ENCODE measurements at regions not wholly inside any gene's neighbourhood (a gene's known extent, or its start where the extent isn't known, plus 50 kb on each side); places are given as distances from the start of the nearest gene placed in this dataset.

DNA sequence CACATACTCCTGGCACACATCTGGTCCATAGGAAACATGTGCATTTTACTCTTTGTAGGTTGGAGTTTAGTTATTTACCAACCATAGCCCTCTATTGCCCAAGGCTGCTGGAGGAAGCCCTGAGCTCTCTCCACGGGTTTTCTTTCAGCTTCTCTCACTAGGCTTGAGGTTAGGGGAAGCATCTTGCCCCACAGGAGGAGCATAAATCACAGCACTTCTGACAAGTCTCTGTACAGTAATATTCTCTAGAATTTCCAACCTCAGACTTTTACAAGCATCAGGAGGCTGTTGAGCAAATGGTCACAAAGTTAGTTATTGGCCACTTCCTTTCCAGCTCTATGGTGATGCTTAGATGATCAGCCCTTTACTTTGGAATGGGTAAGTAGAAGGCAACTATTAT lies 122.9 kb upstream of the GLI3 start:
- Mint-ChIP-seq H3K27ac (no peak overlapping the region), H3K27me3 (ENCODE audit: low read depth) (no peaks in the 10 kb centered on the region), H3K9me3 (peaks cover 10% of the 10 kb centered on the region), H3K4me3 (no peak overlapping the region), H3K4me1 (ENCODE audit: low read depth) (no peaks in the 10 kb centered on the region), H3K36me3 (ENCODE audit: low read depth) (no peaks in the 10 kb centered on the region)
- CTCF ChIA-PET = no interaction called here
- intact Hi-C loops (cut with micrococcal nuclease) = no loop called here
- no peak for DNase-seq

DNA sequence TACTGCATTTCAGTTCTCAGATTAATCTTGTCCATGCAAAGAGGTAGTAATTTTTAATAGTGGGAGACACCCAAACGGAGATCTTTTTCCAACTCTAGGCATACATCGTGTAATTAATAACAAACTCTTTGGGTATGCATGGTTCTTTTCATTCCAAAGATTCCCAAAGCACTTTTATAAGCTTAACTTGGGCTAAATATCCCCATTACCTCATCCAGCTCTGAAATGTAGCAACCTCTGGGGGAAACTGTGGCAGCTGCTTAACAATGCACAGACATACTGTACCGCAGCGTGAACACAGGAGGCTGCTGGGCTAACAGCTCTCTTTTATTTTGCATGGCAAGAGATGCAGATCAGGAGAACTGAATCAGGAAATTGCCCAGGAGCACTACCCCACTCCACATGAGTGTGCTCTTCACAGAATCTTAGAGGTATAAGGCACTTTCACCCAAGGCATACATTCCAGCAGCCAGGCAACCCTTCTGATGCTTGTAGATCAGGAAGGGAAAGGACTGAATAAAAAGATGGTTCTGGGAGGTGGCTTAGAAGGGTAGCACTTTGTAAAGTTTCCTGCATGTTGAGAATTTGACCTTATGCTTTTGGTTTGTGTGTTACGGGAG lies 114.4 kb upstream of the GLI3 start:
- CTCF ChIA-PET = interaction anchor here (1.4 kb wide), 1 partner anchor 408 kb away, joined by 4 read pairs; no protein-coding TSS in a partner anchor
- Mint-ChIP-seq H3K9me3 (peaks cover 4% of the 10 kb centered on the region), H3K27ac (no peak overlapping the region), H3K36me3 (ENCODE audit: low read depth) (no peaks in the 10 kb centered on the region), H3K4me3 (no peak overlapping the region), H3K4me1 (ENCODE audit: low read depth) (no peaks in the 10 kb centered on the region), H3K27me3 (ENCODE audit: low read depth) (peaks cover 4% of the 10 kb centered on the region)
- intact Hi-C loops (cut with micrococcal nuclease) = no loop called here
- DNase-seq = no peak

GRCh38 chr7:42350801-42351200 lies 113.8 kb upstream of the GLI3 start:
- Mint-ChIP-seq H3K4me3 (no peak overlapping the region), H3K27me3 (ENCODE audit: low read depth) (peaks cover 4% of the 10 kb centered on the region), H3K4me1 (ENCODE audit: low read depth) (no peaks in the 10 kb centered on the region), H3K36me3 (ENCODE audit: low read depth) (no peaks in the 10 kb centered on the region), H3K27ac (no peak overlapping the region), H3K9me3 (peaks cover 4% of the 10 kb centered on the region)
- CTCF ChIA-PET = interaction anchor here (1.4 kb wide), 1 partner anchor 407 kb away, joined by 4 read pairs; no protein-coding TSS in a partner anchor
- intact Hi-C loops (cut with micrococcal nuclease) = no loop called here
- DNase-seq = no peak

- peaks cover 4% of the 10 kb centered on the region for H3K27me3 Mint-ChIP-seq (ENCODE audit: low read depth)
- CTCF ChIA-PET = no interaction called here
- no peaks in the 10 kb centered on the region for H3K36me3 Mint-ChIP-seq (ENCODE audit: low read depth)
- no peak overlapping the region for H3K27ac Mint-ChIP-seq
- no peaks in the 10 kb centered on the region for H3K4me1 Mint-ChIP-seq (ENCODE audit: low read depth)
- peaks cover 4% of the 10 kb centered on the region for H3K9me3 Mint-ChIP-seq
- no peak for DNase-seq
- H3K4me3 Mint-ChIP-seq = no peak overlapping the region
- intact Hi-C loops (cut with micrococcal nuclease) = no loop called here
Observed at GRCh38 chr7:42348631-42349030, 111.6 kb upstream of the GLI3 start.

- H3K27me3 Mint-ChIP-seq (ENCODE audit: low read depth) = peaks cover 4% of the 10 kb centered on the region
- no peak for DNase-seq
- H3K36me3 Mint-ChIP-seq (ENCODE audit: low read depth) = no peaks in the 10 kb centered on the region
- CTCF ChIA-PET = no interaction called here
- intact Hi-C loops (cut with micrococcal nuclease) = no loop called here
- H3K4me3 Mint-ChIP-seq = no peak overlapping the region
- no peak overlapping the region for H3K27ac Mint-ChIP-seq
- no peaks in the 10 kb centered on the region for H3K4me1 Mint-ChIP-seq (ENCODE audit: low read depth)
- peaks cover 4% of the 10 kb centered on the region for H3K9me3 Mint-ChIP-seq
Observed at GRCh38 chr7:42348071-42348470, 111.1 kb upstream of the GLI3 start.

DNA sequence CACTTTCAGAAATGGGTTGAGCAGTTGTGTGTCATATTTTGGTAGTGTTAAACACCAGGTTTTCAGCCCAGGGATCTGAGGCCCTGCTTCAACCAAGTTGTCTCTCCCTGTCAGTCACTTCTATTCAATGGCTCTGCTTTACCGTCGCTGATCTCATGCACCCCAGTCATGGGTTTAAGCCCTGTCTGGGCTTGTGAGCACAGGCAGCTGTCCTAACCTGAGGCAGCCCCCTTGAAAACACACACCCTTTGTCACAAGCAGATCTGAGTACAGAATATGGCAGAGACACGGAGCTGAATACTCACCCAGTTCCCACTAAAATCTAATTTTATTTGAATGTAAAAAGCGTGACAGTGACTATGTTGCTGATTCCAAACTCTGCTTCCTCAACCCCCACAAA lies 110.6 kb upstream of the GLI3 start:
- Mint-ChIP-seq H3K36me3 (ENCODE audit: low read depth) (no peaks in the 10 kb centered on the region), H3K4me1 (ENCODE audit: low read depth) (no peaks in the 10 kb centered on the region), H3K27me3 (ENCODE audit: low read depth) (peaks cover 4% of the 10 kb centered on the region), H3K27ac (no peak overlapping the region), H3K4me3 (no peak overlapping the region), H3K9me3 (peaks cover 4% of the 10 kb centered on the region)
- intact Hi-C loops (cut with micrococcal nuclease) = no loop called here
- CTCF ChIA-PET = no interaction called here
- DNase-seq = no peak

GRCh38 chr7:42345478-42346299 lies 108.7 kb upstream of the GLI3 start:
- DNase-seq = no peak
- intact Hi-C loops (cut with micrococcal nuclease) = no loop called here
- Mint-ChIP-seq H3K36me3 (ENCODE audit: low read depth) (no peaks in the 10 kb centered on the region), H3K4me1 (ENCODE audit: low read depth) (no peaks in the 10 kb centered on the region), H3K9me3 (no peaks in the 10 kb centered on the region), H3K4me3 (no peak overlapping the region), H3K27me3 (ENCODE audit: low read depth) (no peaks in the 10 kb centered on the region), H3K27ac (no peak overlapping the region)
- CTCF ChIA-PET = interaction anchor here (0.9 kb wide), 1 partner anchor 13 kb away, joined by 3 read pairs; no protein-coding TSS in a partner anchor

- no peak for DNase-seq
- intact Hi-C loops (cut with micrococcal nuclease) = no loop called here
- Mint-ChIP-seq H3K27me3 (ENCODE audit: low read depth) (no peaks in the 10 kb centered on the region), H3K4me3 (no peak overlapping the region), H3K4me1 (ENCODE audit: low read depth) (no peaks in the 10 kb centered on the region), H3K9me3 (no peaks in the 10 kb centered on the region), H3K27ac (no peak overlapping the region), H3K36me3 (ENCODE audit: low read depth) (no peaks in the 10 kb centered on the region)
- CTCF ChIA-PET = no interaction called here
Observed at GRCh38 chr7:42344198-42344755, 107.3 kb upstream of the GLI3 start.

DNA sequence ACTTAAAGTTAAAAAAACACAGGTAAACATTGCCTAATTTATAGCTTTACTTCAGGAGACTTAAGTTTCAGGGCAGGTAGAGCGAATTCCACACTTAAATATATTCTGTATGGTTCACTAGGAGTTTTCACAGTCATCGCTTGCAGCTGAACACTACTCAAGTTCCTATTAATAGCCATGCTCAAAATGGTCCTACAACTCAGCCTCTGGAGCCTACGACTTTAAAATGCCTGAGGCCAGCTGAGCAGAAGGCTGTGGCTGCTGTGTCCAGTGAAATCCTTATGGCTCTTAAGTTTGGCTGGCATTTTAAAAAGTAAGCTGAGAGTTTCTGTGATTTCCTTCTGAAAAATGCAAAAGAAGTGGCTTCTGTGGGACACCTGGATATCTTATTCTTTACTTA lies 105.4 kb upstream of the GLI3 start:
- no peaks in the 10 kb centered on the region for H3K36me3 Mint-ChIP-seq (ENCODE audit: low read depth)
- CTCF ChIA-PET = no interaction called here

GRCh38 chr7:42340436-42340835 lies 103.4 kb upstream of the GLI3 start:
- Mint-ChIP-seq H3K4me3 (no peak overlapping the region), H3K27me3 (ENCODE audit: low read depth) (no peaks in the 10 kb centered on the region), H3K4me1 (ENCODE audit: low read depth) (no peaks in the 10 kb centered on the region), H3K9me3 (no peaks in the 10 kb centered on the region), H3K27ac (no peak overlapping the region), H3K36me3 (ENCODE audit: low read depth) (no peaks in the 10 kb centered on the region)
- CTCF ChIA-PET = no interaction called here
- no peak for DNase-seq
- intact Hi-C loops (cut with micrococcal nuclease) = no loop called here

More for the DNA sequence above, 105.4 kb upstream of the GLI3 start:
- H3K27me3 Mint-ChIP-seq (ENCODE audit: low read depth) = no peaks in the 10 kb centered on the region
- no peak overlapping the region for H3K4me3 Mint-ChIP-seq
- intact Hi-C loops (cut with micrococcal nuclease) = no loop called here
- H3K9me3 Mint-ChIP-seq = no peaks in the 10 kb centered on the region
- no peak for DNase-seq
- no peak overlapping the region for H3K27ac Mint-ChIP-seq
- H3K4me1 Mint-ChIP-seq (ENCODE audit: low read depth) = no peaks in the 10 kb centered on the region

DNA sequence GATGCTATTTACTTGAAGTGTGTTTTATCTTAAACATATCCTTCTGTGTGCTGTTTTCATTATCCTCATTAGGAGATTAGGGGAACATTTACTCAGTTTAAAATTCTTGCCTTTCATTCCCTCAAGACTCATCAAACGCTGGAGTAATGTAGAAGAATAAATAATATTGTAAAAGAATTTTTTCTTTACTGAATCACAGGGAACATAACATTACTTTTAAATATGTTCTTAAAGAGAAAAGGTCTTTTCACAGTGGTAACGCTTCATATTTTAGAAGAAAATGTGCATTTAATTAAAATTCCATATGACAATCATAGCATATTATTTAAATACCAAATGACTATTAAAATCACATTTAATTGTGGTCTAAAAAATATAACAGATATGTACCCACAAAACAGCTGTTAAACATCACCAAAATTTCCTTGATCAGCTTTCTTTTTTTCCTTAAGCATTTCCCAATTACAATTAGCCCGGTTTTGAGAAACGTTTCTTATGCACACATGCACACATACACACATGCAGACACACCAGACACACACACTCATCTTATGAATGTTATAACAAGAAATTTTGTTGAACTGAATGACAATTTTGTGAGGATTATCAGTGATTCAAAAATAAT lies 102.0 kb upstream of the GLI3 start:
- CTCF ChIA-PET = no interaction called here
- no peaks in the 10 kb centered on the region for H3K36me3 Mint-ChIP-seq (ENCODE audit: low read depth)
- peaks cover 4% of the 10 kb centered on the region for H3K9me3 Mint-ChIP-seq
- H3K4me3 Mint-ChIP-seq = no peak overlapping the region
- no peaks in the 10 kb centered on the region for H3K4me1 Mint-ChIP-seq (ENCODE audit: low read depth)
- no peak for DNase-seq
- intact Hi-C loops (cut with micrococcal nuclease) = no loop called here
- H3K27ac Mint-ChIP-seq = no peak overlapping the region
- H3K27me3 Mint-ChIP-seq (ENCODE audit: low read depth) = no peaks in the 10 kb centered on the region

GRCh38 chr7:42338231-42338915 lies 101.4 kb upstream of the GLI3 start:
- DNase-seq = no peak
- Mint-ChIP-seq H3K9me3 (peaks cover 4% of the 10 kb centered on the region), H3K27ac (no peak overlapping the region), H3K36me3 (ENCODE audit: low read depth) (no peaks in the 10 kb centered on the region), H3K27me3 (ENCODE audit: low read depth) (no peaks in the 10 kb centered on the region), H3K4me1 (ENCODE audit: low read depth) (no peaks in the 10 kb centered on the region), H3K4me3 (no peak overlapping the region)
- CTCF ChIA-PET = no interaction called here
- intact Hi-C loops (cut with micrococcal nuclease) = no loop called here
